ENCODE measurements at regions not wholly inside any gene's neighbourhood (a gene's known extent, or its start where the extent isn't known, plus 50 kb on each side); places are given as distances from the start of the nearest gene placed in this dataset.
"Not testable (repeated sequence)": the region's sequence is repeated elsewhere in the genome, so short reads cannot be mapped to it uniquely, and the experiment has no call there.

GRCh38 chr3:18195836-18196235 is 229.3 kb downstream of the SATB1 start:
- no peak for DNase-seq
- intact Hi-C loops (cut with DNase I) = no loop called here

- no peak for DNase-seq
- intact Hi-C loops (cut with DNase I) = no loop called here
Observed at GRCh38 chr3:18194431-18194830, 230.7 kb downstream of the SATB1 start.

GRCh38 chr3:18190646-18191045 is 234.5 kb downstream of the SATB1 start:
- intact Hi-C loops (cut with DNase I) = no loop called here
- DNase-seq = no peak

DNA sequence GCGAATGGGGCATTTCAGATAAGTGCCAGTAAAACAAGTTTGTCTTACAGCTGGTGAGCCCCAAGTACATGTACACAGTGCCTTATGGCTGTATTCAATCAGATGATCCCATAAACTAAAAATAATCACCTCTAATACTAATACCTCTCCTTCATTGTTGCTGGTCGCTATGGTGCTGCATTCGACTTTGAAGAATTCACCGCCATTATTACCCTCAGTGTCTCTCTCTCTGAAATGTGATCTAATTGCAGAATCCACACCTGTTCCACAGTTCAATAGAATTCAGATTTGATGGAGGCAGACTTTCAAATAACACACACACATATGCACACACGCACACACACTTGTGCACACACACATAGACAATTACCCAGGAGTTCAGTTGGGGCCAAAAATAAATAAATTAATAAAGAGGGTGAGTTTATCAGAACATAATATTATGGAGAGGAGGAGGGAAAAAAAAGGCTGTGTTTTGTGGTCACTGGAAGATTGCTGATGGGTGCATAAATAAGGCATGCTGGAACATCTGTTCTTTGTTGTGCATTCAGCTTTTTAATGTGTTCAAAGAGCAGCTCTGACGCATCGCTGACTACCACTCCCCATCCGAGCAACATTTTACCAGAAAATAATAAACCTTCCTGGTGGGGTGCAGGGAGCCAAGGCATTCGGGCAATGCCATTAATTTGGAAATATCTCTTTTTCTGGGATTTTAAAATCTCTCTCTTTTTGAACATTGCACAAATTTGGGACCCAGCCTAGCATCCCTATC is 235.7 kb downstream of the SATB1 start:
- intact Hi-C loops (cut with DNase I) = no loop called here
- DNase-seq = peak in 1 of 10 donors; percentile 26

DNA sequence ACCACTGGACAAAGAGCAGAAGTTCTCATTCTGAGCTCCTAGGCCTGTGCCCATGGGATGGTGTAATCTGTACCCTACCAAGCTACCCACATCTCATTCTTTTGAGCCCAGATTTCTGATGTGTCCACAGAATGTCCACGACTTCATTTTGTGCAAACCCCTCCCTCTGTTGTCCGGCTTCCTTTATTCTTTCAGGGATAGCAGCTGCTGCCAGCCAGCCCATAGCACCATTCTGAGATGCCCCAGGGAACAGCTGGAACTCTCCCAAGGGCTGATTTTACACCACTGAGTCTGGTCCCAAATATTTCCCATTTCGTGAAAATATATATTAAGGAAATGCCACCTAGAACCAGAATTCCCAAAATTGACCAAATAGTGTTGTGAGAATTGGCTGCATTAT is 236.6 kb downstream of the SATB1 start:
- intact Hi-C loops (cut with DNase I) = no loop called here
- DNase-seq = no peak

DNA sequence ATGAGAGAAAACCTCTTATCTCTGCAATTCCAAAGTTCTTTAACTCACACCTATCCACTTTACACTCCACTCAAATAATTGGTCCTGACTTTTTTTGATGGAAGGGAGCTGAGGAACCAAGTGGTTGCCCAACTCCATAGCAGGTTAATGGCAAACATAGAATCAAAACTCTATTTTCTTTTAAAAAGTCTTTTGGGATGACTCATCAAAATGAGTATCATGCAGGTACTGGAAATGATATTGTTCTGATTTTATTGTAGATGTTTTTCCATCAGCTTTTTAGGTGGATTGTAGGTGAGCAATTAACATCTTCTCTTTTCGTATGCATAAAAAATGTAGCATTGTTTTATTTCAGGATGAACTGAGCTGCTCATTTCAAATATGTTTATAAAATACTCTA is 239.5 kb downstream of the SATB1 start:
- intact Hi-C loops (cut with DNase I) = no loop called here
- no peak for DNase-seq

- DNase-seq; intact Hi-C loops (cut with DNase I): not testable (repeated sequence)
Observed at GRCh38 chr3:18182923-18183322, 242.2 kb downstream of the SATB1 start.

- intact Hi-C loops (cut with DNase I) = no loop called here
- DNase-seq = no peak
Observed at GRCh38 chr3:18179521-18179920, 245.6 kb downstream of the SATB1 start.

DNA sequence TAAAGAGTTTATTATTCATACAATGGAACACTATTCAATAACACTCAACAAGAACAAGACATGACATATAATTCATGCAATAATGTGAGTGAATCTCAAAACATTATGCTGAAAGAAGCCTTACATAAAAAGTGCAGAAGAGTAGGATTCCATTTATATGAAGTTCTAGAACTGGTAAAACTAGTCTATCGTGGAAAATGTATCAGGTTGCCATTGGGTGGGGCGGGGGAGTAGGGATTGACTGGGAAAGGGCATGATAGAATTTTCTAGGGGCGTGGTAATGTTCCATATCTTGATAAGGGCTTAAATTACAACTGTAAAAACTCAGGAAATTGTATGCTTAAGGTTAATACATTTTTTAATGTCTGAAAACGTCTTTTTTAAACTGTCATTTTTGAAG is 247.9 kb downstream of the SATB1 start:
- intact Hi-C loops (cut with DNase I) = no loop called here
- DNase-seq = no peak

DNA sequence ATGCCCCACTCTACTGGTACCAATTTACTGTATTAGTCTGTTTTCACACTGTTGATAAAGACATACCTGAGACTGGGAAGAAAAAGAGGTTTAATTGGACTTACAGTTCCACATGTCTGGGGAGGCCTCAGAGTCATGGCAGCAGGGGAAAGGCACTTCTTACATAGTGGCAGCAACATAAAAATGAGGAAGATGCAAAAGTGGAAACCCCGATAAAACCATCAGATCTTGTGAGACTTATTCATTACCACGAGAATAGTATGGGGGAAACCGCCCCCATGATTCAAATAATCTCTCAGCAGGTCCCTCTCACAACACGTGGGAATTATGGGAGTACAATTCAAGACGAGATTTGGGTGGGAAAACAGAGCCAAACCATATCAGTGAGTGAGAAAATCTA is 251.2 kb downstream of the SATB1 start:
- DNase-seq; intact Hi-C loops (cut with DNase I): not testable (repeated sequence)

GRCh38 chr3:18159681-18160080 is 265.5 kb downstream of the SATB1 start:
- intact Hi-C loops (cut with DNase I) = no loop called here
- no peak for DNase-seq

DNA sequence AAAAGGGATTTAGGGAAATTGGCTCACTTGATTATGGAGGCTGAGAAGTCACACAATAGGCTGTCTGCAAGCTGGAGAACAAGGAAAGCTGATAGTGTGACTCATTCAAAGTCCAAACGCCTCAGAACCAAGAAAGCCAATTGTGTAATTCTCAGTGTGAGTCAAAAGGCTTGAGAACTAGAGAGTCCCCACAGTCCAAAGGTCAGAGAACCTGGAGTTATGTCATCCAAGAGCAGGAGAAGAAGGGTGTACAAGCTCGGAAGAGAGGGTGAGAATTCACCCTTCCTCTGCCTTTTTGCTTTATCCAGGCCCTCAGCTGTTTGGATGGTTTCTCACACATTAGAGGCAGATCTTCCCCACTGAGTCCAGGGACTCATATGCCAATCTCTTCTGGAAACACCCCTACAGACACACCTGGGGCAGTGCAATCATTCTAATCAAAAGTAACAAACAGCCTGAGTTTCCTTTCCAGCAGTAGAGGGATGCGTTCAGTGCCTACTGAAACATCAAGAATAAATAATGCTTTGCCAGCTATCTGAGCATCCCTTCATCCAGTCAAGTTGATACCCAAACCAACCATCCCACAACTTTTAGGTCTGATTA is 271.5 kb downstream of the SATB1 start:
- intact Hi-C loops (cut with DNase I) = no loop called here
- DNase-seq = no peak

- intact Hi-C loops (cut with DNase I) = no loop called here
- DNase-seq = no peak
Observed at GRCh38 chr3:18151199-18151598, 273.9 kb downstream of the SATB1 start.

- DNase-seq = no peak
- intact Hi-C loops (cut with DNase I) = no loop called here
Observed at GRCh38 chr3:18149935-18150334, 275.2 kb downstream of the SATB1 start.

DNA sequence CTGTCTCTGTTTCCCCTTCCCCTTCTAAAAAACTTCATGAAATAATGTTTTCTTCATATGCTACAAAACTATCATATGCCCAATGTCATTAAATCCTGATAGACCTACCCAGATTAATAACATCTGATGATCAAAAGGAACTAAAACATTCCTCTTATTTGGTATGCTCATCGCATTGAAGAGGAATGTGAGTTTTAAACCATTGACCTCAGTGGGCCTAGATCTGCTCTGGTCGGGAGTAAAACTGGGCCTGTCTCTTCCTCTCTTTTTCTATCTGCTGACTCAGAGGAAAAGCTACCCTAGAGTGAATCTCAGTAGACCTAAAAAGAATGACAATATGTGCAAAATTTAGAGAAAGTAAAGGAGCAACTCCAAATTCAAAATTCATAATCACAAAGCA is 275.8 kb downstream of the SATB1 start:
- intact Hi-C loops (cut with DNase I) = no loop called here
- no peak for DNase-seq

DNA sequence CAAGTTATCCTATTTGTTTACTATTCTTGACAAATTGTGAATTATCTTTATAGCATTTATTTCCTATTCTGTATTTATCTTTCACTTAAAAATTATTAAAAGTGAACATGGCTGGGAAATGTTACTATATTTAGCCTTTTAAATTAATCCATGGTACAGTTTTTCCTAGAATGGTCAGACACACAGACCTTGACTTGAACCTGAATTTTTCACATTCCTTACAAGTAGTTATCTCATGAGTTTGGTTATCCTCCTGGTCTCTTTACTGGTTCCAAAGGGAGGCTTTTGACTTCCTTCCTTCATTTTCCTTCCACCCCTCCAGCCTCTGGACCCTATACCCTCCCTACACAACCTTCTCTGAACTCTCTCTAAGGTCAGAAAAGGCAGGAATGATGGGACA is 280.6 kb downstream of the SATB1 start:
- intact Hi-C loops (cut with DNase I) = no loop called here

GRCh38 chr3:18143258-18143780 is 281.8 kb downstream of the SATB1 start:
- no peak for DNase-seq
- intact Hi-C loops (cut with DNase I) = no loop called here

More for the DNA sequence above, 280.6 kb downstream of the SATB1 start:
- no peak for DNase-seq

GRCh38 chr3:18137958-18138357 is 287.2 kb downstream of the SATB1 start:
- intact Hi-C loops (cut with DNase I) = no loop called here
- DNase-seq = no peak

GRCh38 chr3:18135060-18135814 is 289.9 kb downstream of the SATB1 start:
- intact Hi-C loops (cut with DNase I) = no loop called here
- DNase-seq = no peak

- DNase-seq = no peak
- intact Hi-C loops (cut with DNase I) = no loop called here
Observed at GRCh38 chr3:18134386-18135059, 290.6 kb downstream of the SATB1 start.

DNA sequence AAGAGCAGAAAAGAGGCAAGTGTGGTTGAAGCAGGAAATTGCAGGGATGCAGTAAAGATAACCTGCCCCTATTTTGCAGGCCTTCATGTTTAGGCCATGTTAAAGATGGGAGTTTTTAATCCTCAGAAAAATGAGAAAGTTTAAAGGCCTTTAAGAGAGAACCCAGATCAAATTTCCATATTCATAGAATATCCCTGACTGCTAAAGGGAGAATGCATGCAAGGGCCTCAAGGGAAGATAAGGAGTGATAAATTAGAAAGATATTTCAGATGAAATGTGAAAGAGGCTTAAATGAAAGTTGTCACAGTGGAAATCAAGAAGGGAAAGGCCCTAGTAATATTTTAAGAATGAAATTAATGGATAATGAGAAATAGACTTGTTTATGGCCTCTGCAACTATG is 292.1 kb downstream of the SATB1 start:
- DNase-seq = no peak
- intact Hi-C loops (cut with DNase I) = no loop called here

Measured in posterior cingulate gyrus (tissue), 11 donors.